ENCODE measurements at regions not wholly inside any gene's neighbourhood (a gene's known extent, or its start where the extent isn't known, plus 50 kb on each side); places are given as distances from the start of the nearest gene placed in this dataset.
A peak's percentile ranks its signal among the peaks of the same experiment; 100 is the strongest.

DNA sequence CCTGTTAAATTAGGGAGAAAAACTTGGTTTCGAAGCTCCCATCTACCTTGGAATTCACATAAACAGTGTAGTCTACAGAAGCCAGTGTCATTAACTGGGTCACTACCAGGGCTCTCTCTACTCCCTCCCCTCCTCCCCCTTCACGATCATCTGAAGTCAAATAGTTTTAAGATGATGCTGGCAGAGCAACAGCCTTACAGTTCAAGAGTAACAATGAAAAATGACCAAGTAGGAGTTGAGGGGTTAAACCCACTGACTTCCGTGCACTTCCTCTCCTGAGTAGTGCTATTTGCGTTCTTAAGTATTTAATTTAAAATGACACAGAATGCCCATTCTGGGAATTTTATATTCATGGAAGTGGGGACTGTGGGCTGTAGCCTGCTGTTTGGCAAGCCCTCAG lies 236.9 kb downstream of the SIPA1L2 start:
- Mint-ChIP-seq H3K27me3 (ENCODE audit: low read depth) (no peaks in the 10 kb centered on the region; the same call in 1 of the 2 replicates), H3K4me1 (peaks cover 17% of the 10 kb centered on the region), H3K36me3 (no peaks in the 10 kb centered on the region), H3K27ac (no peak overlapping the region), H3K4me3 (no peak overlapping the region), H3K9me3 (no peaks in the 10 kb centered on the region)
- ChIA-PET POLR2A (interaction anchor here (0.6 kb wide), 1 partner anchor 11 kb away, joined by 5 read pairs; no protein-coding TSS in a partner anchor), CTCF (no interaction called here)
- TF ChIP-seq ZNF232 (CRISPR knock-in tag; IDR thresholded peaks at IDR 0.05) = no peak
- no peak for TF ChIP-seq JUN (CRISPR knock-in tag; IDR thresholded peaks at IDR 0.05)
- TF ChIP-seq ZNF317 (CRISPR knock-in tag; IDR thresholded peaks at IDR 0.05; ENCODE audit: borderline replicate concordance, low read depth) = no peak
- TF ChIP-seq ZNF512 (CRISPR knock-in tag; IDR thresholded peaks at IDR 0.05; ENCODE audit: borderline replicate concordance) = no peak
- no peak for TF ChIP-seq JAZF1 (CRISPR knock-in tag; IDR thresholded peaks at IDR 0.05)
- no peak for TF ChIP-seq NR2C2 (CRISPR knock-in tag; IDR thresholded peaks at IDR 0.05)
- no peak for TF ChIP-seq NFYB (CRISPR knock-in tag; conservative IDR thresholded peaks at IDR 0.05; ENCODE audit: low read depth)
- no peak for TF ChIP-seq KAT7 (CRISPR knock-in tag; IDR thresholded peaks at IDR 0.05; ENCODE audit: borderline replicate concordance)
- no peak for TF ChIP-seq IRF1 (CRISPR knock-in tag; IDR thresholded peaks at IDR 0.05)
- TF ChIP-seq, protein P1, sequence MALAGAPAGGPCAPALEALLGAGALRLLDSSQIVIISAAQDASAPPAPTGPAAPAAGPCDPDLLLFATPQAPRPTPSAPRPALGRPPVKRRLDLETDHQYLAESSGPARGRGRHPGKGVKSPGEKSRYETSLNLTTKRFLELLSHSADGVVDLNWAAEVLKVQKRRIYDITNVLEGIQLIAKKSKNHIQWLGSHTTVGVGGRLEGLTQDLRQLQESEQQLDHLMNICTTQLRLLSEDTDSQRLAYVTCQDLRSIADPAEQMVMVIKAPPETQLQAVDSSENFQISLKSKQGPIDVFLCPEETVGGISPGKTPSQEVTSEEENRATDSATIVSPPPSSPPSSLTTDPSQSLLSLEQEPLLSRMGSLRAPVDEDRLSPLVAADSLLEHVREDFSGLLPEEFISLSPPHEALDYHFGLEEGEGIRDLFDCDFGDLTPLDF (CRISPR knock-in tag; IDR thresholded peaks at IDR 0.05) = no peak
- ATAC-seq (peak; percentile 36), DNase-seq (ENCODE audit: low spot score) (no peak)

GRCh38 chr1:232390590-232390989 lies 239.3 kb downstream of the SIPA1L2 start:
- no peak overlapping the region for H3K27ac Mint-ChIP-seq
- H3K9me3 Mint-ChIP-seq = no peaks in the 10 kb centered on the region
- no peak overlapping the region for H3K4me3 Mint-ChIP-seq
- POLR2A ChIA-PET = no interaction called here
- no peaks in the 10 kb centered on the region for H3K36me3 Mint-ChIP-seq
- DNase-seq (ENCODE audit: low spot score) (no peak), ATAC-seq (no peak)
- H3K27me3 Mint-ChIP-seq (ENCODE audit: low read depth) = peaks cover 4% of the 10 kb centered on the region
- CTCF ChIA-PET = no interaction called here
- peaks cover 17% of the 10 kb centered on the region for H3K4me1 Mint-ChIP-seq
- TF ChIP-seq, protein P2, sequence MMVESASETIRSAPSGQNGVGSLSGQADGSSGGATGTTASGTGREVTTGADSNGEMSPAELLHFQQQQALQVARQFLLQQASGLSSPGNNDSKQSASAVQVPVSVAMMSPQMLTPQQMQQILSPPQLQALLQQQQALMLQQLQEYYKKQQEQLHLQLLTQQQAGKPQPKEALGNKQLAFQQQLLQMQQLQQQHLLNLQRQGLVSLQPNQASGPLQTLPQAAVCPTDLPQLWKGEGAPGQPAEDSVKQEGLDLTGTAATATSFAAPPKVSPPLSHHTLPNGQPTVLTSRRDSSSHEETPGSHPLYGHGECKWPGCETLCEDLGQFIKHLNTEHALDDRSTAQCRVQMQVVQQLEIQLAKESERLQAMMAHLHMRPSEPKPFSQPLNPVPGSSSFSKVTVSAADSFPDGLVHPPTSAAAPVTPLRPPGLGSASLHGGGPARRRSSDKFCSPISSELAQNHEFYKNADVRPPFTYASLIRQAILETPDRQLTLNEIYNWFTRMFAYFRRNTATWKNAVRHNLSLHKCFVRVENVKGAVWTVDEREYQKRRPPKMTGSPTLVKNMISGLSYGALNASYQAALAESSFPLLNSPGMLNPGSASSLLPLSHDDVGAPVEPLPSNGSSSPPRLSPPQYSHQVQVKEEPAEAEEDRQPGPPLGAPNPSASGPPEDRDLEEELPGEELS (CRISPR knock-in tag; IDR thresholded peaks at IDR 0.05) = no peak
- TF ChIP-seq ZNF532 (CRISPR knock-in tag; IDR thresholded peaks at IDR 0.05; ENCODE audit: borderline replicate concordance) = no peak
- TF ChIP-seq ZNF396 (CRISPR knock-in tag; IDR thresholded peaks at IDR 0.05; ENCODE audit: borderline replicate concordance) = no peak
- no peak for TF ChIP-seq ZNF121 (CRISPR knock-in tag; IDR thresholded peaks at IDR 0.05)
- TF ChIP-seq SMAD3 (CRISPR knock-in tag; IDR thresholded peaks at IDR 0.05; ENCODE audit: borderline replicate concordance) = no peak
- no peak for TF ChIP-seq TEAD1 (CRISPR knock-in tag; IDR thresholded peaks at IDR 0.05)
- no peak for TF ChIP-seq NR2C2 (CRISPR knock-in tag; IDR thresholded peaks at IDR 0.05)
- TF ChIP-seq ESRRA (CRISPR knock-in tag; IDR thresholded peaks at IDR 0.05; ENCODE audit: borderline replicate concordance) = no peak
- no peak for TF ChIP-seq FOXK1 (CRISPR knock-in tag; IDR thresholded peaks at IDR 0.05)
- TF ChIP-seq ZNF263 (CRISPR knock-in tag; IDR thresholded peaks at IDR 0.05; ENCODE audit: low read depth) = no peak
- TF ChIP-seq CREB1 (CRISPR knock-in tag; IDR thresholded peaks at IDR 0.05) = no peak
- no peak for TF ChIP-seq HMGXB4 (CRISPR knock-in tag; IDR thresholded peaks at IDR 0.05)
- no peak for TF ChIP-seq ZBTB43 (CRISPR knock-in tag; IDR thresholded peaks at IDR 0.05)
- no peak for TF ChIP-seq ATF1 (CRISPR knock-in tag; IDR thresholded peaks at IDR 0.05)
